GM23338 (cell line): ENCODE measurements at regions not wholly inside any gene's neighbourhood (a gene's known extent, or its start where the extent isn't known, plus 50 kb on each side); places are given as distances from the start of the nearest gene placed in this dataset.

Experiments
- ATAC-seq: fragments of 200-7000 bp; cut with Tn5 transposase; 3 replicates; pipeline ENCODE4 v1.9.1; 2020
- DNase-seq: peaks from one replicate; pipeline ENCODE4 v3.0.0-alpha.2; 2015; ENCODE audit warnings: low spot score
- H2AFZ ChIP-seq: fragments of 200-600 bp; sonication (generic); 2 replicates; pipeline ENCODE4 v1.8.0; 2016; ENCODE audit warnings: antibody characterized with exemption, mild to moderate bottlenecking, moderate library complexity
- H3F3A ChIP-seq: fragments of 200-600 bp; sonication (generic); replicated peaks from 2 replicates; pipeline ENCODE4 v1.8.0; 2017; ENCODE audit warnings: antibody characterized with exemption, mixed run types, low read depth
- H3K27ac ChIP-seq: fragments of 200-600 bp; sonication (generic); 2 replicates; pipeline ENCODE4 v1.6.1; 2016; ENCODE audit warnings: low read depth
- H3K27me3 ChIP-seq: fragments of 200-600 bp; sonication (generic); 2 replicates; pipeline ENCODE4 v1.8.0; 2016; ENCODE audit warnings: mild to moderate bottlenecking, mixed run types, moderate library complexity; ENCODE audit not compliant: insufficient read depth
- H3K36me3 ChIP-seq: fragments of 200-600 bp; sonication (generic); 2 replicates; pipeline ENCODE4 v1.8.0; 2016; ENCODE audit warnings: mild to moderate bottlenecking; ENCODE audit not compliant: insufficient read depth
- H3K4me1 ChIP-seq: fragments of 200-600 bp; sonication (generic); 2 replicates; pipeline ENCODE4 v1.8.0; 2016; ENCODE audit warnings: mild to moderate bottlenecking, moderate library complexity; ENCODE audit not compliant: insufficient read depth
- H3K4me2 ChIP-seq: fragments of 200-600 bp; sonication (generic); 2 replicates; pipeline ENCODE4 v1.7.1; 2017; ENCODE audit warnings: mixed run types
- H3K4me3 ChIP-seq: fragments of 200-600 bp; sonication (generic); 2 replicates; pipeline ENCODE4 v1.6.1; 2016; ENCODE audit warnings: mixed run types
- H3K79me2 ChIP-seq: fragments of 200-600 bp; sonication (generic); replicated peaks from 2 replicates; pipeline ENCODE4 v1.8.0; 2017; ENCODE audit warnings: mild to moderate bottlenecking; ENCODE audit not compliant: insufficient read depth
- H3K9me2 ChIP-seq: fragments of 200-600 bp; sonication (generic); 2 replicates; pipeline ENCODE4 v1.8.0; 2017; ENCODE audit not compliant: insufficient read depth
- H4K20me1 ChIP-seq: fragments of 200-600 bp; sonication (generic); replicated peaks from 2 replicates; pipeline ENCODE4 v1.8.0; 2017; ENCODE audit warnings: mild to moderate bottlenecking; ENCODE audit not compliant: insufficient read depth
- H3K27ac Mint-ChIP-seq: 2 replicates; pipeline ENCODE4 v1.8.0; 2020; ENCODE audit warnings: inconsistent platforms, mild to moderate bottlenecking, moderate library complexity, mixed read lengths
- H3K27me3 Mint-ChIP-seq: 3 replicates; pipeline ENCODE4 v1.8.0; 2022; ENCODE audit warnings: low read depth, mild to moderate bottlenecking, moderate library complexity, mixed read lengths, inconsistent platforms; ENCODE audit not compliant: insufficient read depth, poor library complexity
- H3K36me3 Mint-ChIP-seq: 3 replicates; pipeline ENCODE4 v1.8.0; 2021; ENCODE audit warnings: low read depth, mild to moderate bottlenecking, inconsistent platforms, moderate library complexity, mixed read lengths
- H3K4me1 Mint-ChIP-seq: 3 replicates; pipeline ENCODE4 v1.8.0; 2020; ENCODE audit warnings: mild to moderate bottlenecking, inconsistent platforms, mixed read lengths
- H3K4me3 Mint-ChIP-seq: 3 replicates; pipeline ENCODE4 v1.8.0; 2021; ENCODE audit warnings: moderate library complexity, mild to moderate bottlenecking, inconsistent platforms, mixed read lengths
- H3K9me3 Mint-ChIP-seq: 3 replicates; pipeline ENCODE4 v1.8.0; 2020; ENCODE audit warnings: moderate library complexity, mild to moderate bottlenecking, inconsistent platforms, mixed read lengths
- CREB1 ChIP-seq: fragments of 250-450 bp; sonication (Bioruptor Pico); IDR thresholded peaks from 2 replicates; pipeline ENCODE4 v1.5.0; 2020; ENCODE audit warnings: low read depth, mild to moderate bottlenecking, moderate library complexity
- CTCF ChIP-seq, 2 experiments: fragments of 200-600 bp in 1 of 2; sonication (generic) in 1 of 2; conservative IDR thresholded peaks; 2 replicates each; pipeline versions ENCODE4 v1.5.1 to v1.6.1; 2016 to 2017; ENCODE audit warnings: antibody characterized with exemption in 2 of 2, low read depth in 2 of 2, mild to moderate bottlenecking in 2 of 2, moderate library complexity in 1 of 2
- ETS1 ChIP-seq: IDR thresholded peaks from 2 replicates; pipeline ENCODE4 v1.6.1; 2016; ENCODE audit warnings: antibody characterized with exemption
- EZH2 ChIP-seq: fragments of 200-600 bp; sonication (generic); IDR thresholded peaks from one replicate; pipeline ENCODE4 v1.8.0; 2017; ENCODE audit warnings: antibody characterized with exemption, mild to moderate bottlenecking, low read depth; ENCODE audit not compliant: unreplicated experiment
- EZH2phosphoT487 ChIP-seq: fragments of 200-600 bp; sonication (generic); IDR thresholded peaks from one replicate; pipeline ENCODE4 v1.8.1; 2018; ENCODE audit warnings: antibody characterized with exemption; ENCODE audit not compliant: unreplicated experiment
- JUNB ChIP-seq: IDR thresholded peaks from one replicate; pipeline ENCODE4 v1.6.1; 2016; ENCODE audit warnings: antibody characterized with exemption; ENCODE audit not compliant: unreplicated experiment
- NANOG ChIP-seq: IDR thresholded peaks from 2 replicates; pipeline ENCODE4 v1.6.1; 2016; ENCODE audit warnings: antibody characterized with exemption, borderline replicate concordance
- POLR2AphosphoS5 ChIP-seq: IDR thresholded peaks from 2 replicates; pipeline ENCODE4 v1.6.1; 2016; ENCODE audit warnings: antibody characterized with exemption, low read depth
- REST ChIP-seq: IDR thresholded peaks from one replicate; pipeline ENCODE4 v1.6.1; 2018; ENCODE audit warnings: antibody characterized with exemption; ENCODE audit not compliant: unreplicated experiment
- STAT1 ChIP-seq: IDR thresholded peaks from one replicate; pipeline ENCODE4 v1.6.1; 2016; ENCODE audit warnings: antibody characterized with exemption; ENCODE audit not compliant: unreplicated experiment
- ZNF114 ChIP-seq: fragments of 250-450 bp; sonication (Bioruptor Pico); IDR thresholded peaks from 2 replicates; pipeline ENCODE4 v1.5.0; 2020; ENCODE audit warnings: mild to moderate bottlenecking, moderate library complexity
- ZNF331 ChIP-seq: fragments of 250-450 bp; sonication (Bioruptor Pico); IDR thresholded peaks from 2 replicates; pipeline ENCODE4 v1.5.0; 2020; ENCODE audit warnings: low read depth, mild to moderate bottlenecking, moderate library complexity
- ZNF462 ChIP-seq: fragments of 250-450 bp; sonication (Bioruptor Pico); IDR thresholded peaks from 2 replicates; pipeline ENCODE4 v1.5.0; 2020; ENCODE audit warnings: mild to moderate bottlenecking, moderate library complexity

- Mint-ChIP-seq H3K4me3 (no peak overlapping the region), H3K36me3 (peaks cover 3% of the 10 kb centered on the region; the same call in 2 of the 3 replicates), H3K27me3 (peaks cover 4% of the 10 kb centered on the region), H3K4me1 (peaks cover 8% of the 10 kb centered on the region; the same call in 2 of the 3 replicates), H3K9me3 (peaks cover 9% of the 10 kb centered on the region; the same call in 2 of the 3 replicates), H3K27ac (peak overlapping the region; percentile 82; the same call in 1 of the 2 replicates)
- no peaks in the 10 kb centered on the region for H3F3A ChIP-seq
- H3K27me3 ChIP-seq = no peaks in the 10 kb centered on the region
- H4K20me1 ChIP-seq = no peaks in the 10 kb centered on the region
- H3K4me1 ChIP-seq = no peaks in the 10 kb centered on the region
- H3K79me2 ChIP-seq = no peaks in the 10 kb centered on the region
- ATAC-seq (peak; percentile 55), DNase-seq (peak; percentile 75)
- no peaks in the 10 kb centered on the region for H3K36me3 ChIP-seq
- H2AFZ ChIP-seq = no peak overlapping the region
- TF ChIP-seq ETS1 = no peak
- TF ChIP-seq STAT1 = no peak
- TF ChIP-seq ZNF114 (CRISPR knock-in tag) = 0 out of 2 replicates have a peak, but pooled peaks have one; percentile 36
- no peak for TF ChIP-seq REST
- TF ChIP-seq POLR2AphosphoS5 = no peak
- TF ChIP-seq EZH2phosphoT487 = no peak
- no peak for TF ChIP-seq NANOG
- TF ChIP-seq CREB1 = no peak
- no peak for TF ChIP-seq EZH2
- peak; percentile 62 for TF ChIP-seq ZNF462
- no peak for TF ChIP-seq JUNB
- TF ChIP-seq ZNF331 (CRISPR knock-in tag) = no peak
- TF ChIP-seq CTCF (conservative IDR thresholded peaks at IDR 0.05; ENCODE audit: low read depth in 2 of 2) = no peak
- no peak overlapping the region for H3K4me3 ChIP-seq
- H3K4me2 ChIP-seq = no peak overlapping the region
- H3K9me2 ChIP-seq = no peaks in the 10 kb centered on the region; the same call in 1 of the 2 replicates
- 0 out of 2 replicates have a peak overlapping the region, but pooled peaks have one; percentile 29 for H3K27ac ChIP-seq
These were observed 163.2 kb downstream of the ZBTB18 start for GRCh38 chr1:244214009-244214967.
